Fibroblast of villous mesenchyme (primary cell): ENCODE measurements at regions not wholly inside any gene's neighbourhood (a gene's known extent, or its start where the extent isn't known, plus 50 kb on each side); places are given as distances from the start of the nearest gene placed in this dataset. TPM values are rescaled to one million over a fixed set of nuclear protein-coding genes. Genes with fewer than 3 reads are reported as not detected.

Experiments used
- DNase-seq: peaks from one replicate; pipeline ENCODE4 v3.0.0-alpha.2; 2010; ENCODE audit warnings: low read depth
- H3K4me3 ChIP-seq: 2 replicates; pipeline ENCODE4 v1.5.1; 2011; ENCODE audit warnings: low read depth, mild to moderate bottlenecking, low read length
- small RNA-seq: library from RNA; depleted of rRNA; stranded (forward); fragments of <200 nt; gene quantifications from one replicate; pipeline ENCODE3, GENCODE V24; 2012
- TF ChIP-seq, protein P1 (sequence below): IDR thresholded peaks from 2 replicates; pipeline ENCODE4 v1.5.1; 2012; ENCODE audit warnings: low read depth, mild to moderate bottlenecking, low read length; ENCODE audit not compliant: insufficient read depth

DNA sequence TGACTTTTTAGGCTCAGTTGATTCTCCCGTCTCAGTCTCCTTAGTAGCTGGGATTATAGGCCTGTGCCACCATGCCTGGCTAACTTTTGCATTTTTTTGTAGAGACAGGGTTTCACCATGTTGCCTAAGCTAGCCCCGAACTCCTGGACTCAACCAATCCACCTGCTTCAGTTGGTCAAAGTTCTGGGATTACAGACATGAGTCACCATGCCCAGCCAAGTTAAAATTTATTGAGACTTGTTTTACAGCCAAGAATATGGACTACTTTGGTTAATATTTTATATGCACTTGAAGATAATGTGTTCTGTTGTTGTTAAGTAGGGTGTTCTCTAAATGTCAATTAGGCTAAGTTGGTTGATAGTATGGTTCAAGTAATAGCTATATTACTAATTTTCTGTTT, 58.7 kb downstream of the CYTL1 start:
- TF ChIP-seq, protein P1, sequence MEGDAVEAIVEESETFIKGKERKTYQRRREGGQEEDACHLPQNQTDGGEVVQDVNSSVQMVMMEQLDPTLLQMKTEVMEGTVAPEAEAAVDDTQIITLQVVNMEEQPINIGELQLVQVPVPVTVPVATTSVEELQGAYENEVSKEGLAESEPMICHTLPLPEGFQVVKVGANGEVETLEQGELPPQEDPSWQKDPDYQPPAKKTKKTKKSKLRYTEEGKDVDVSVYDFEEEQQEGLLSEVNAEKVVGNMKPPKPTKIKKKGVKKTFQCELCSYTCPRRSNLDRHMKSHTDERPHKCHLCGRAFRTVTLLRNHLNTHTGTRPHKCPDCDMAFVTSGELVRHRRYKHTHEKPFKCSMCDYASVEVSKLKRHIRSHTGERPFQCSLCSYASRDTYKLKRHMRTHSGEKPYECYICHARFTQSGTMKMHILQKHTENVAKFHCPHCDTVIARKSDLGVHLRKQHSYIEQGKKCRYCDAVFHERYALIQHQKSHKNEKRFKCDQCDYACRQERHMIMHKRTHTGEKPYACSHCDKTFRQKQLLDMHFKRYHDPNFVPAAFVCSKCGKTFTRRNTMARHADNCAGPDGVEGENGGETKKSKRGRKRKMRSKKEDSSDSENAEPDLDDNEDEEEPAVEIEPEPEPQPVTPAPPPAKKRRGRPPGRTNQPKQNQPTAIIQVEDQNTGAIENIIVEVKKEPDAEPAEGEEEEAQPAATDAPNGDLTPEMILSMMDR, result no peak

DNA sequence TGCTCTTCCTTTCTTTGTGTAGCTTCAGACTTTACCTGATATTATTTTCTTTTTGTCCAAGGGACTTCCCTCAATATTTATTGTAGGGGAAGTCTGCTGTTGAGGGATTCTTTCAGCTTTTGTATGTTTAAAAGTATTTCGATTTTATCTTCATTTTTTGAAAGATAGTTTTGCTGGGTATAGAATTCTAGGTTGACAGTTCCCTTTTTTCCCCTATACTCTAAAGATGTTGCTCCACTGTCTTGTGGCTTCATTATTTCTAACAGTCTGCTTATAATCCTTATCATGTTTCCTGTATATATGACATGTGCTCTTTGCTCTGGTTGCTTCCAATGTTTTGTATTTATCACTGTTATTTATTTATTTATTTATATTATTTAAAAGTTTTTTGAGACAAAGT, 57.3 kb downstream of the CYTL1 start:
- no peak overlapping the region for H3K4me3 ChIP-seq
- TF ChIP-seq, protein P1, result no peak
- DNase-seq, result no peak

More for the DNA sequence above, 58.7 kb downstream of the CYTL1 start:
- no peak for DNase-seq
- no peak overlapping the region for H3K4me3 ChIP-seq

DNA sequence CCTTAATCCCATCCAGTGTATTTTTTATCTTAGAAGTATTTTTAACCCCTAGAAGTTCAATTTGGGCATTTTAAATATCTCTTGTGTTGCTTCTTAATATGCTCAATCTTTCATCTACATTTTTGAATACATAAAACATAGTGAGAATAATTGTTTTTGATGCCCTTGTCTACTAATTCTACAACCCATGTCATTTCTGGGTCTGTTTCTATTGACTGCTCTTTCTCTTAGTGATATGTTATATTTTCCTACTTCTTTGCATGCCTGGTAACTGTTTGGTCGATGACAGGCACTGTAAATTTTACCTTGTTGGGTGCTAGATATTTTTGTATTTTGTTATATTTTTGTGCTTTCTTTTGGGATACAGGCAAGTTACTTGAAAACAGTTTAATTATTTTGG, 56.3 kb downstream of the CYTL1 start:
- DNase-seq, result no peak
- TF ChIP-seq, protein P1, result no peak
- H3K4me3 ChIP-seq, result no peak overlapping the region

Small RNAs in the stretch of these regions (small RNA-seq; reads per million reads assigned to genes)
- not detected for gene RN7SKP113
